WTC11 (cell line): ENCODE measurements at regions not wholly inside any gene's neighbourhood (a gene's known extent, or its start where the extent isn't known, plus 50 kb on each side); places are given as distances from the start of the nearest gene placed in this dataset.

ENCODE experiments used
- CREB1 ChIP-seq: sonication (generic); formaldehyde crosslinking; IDR thresholded peaks from 2 replicates; pipeline ENCODE4 v1.8.0; 2023; ENCODE audit warnings: mild to moderate bottlenecking, missing genetic modification reagents
- CREM ChIP-seq: sonication (generic); formaldehyde crosslinking; IDR thresholded peaks from 2 replicates; pipeline ENCODE4 v1.8.1; 2022; ENCODE audit warnings: mild to moderate bottlenecking, missing genetic modification reagents, moderate library complexity
- CTCF ChIP-seq: fragments of 200-600 bp; IDR thresholded peaks from 2 replicates; pipeline ENCODE4 v1.8.0; 2022; ENCODE audit warnings: antibody characterized with exemption
- ESRRA ChIP-seq: sonication (generic); formaldehyde crosslinking; IDR thresholded peaks from 2 replicates; pipeline ENCODE4 v1.8.1; 2022; ENCODE audit warnings: mild to moderate bottlenecking, missing genetic modification reagents, borderline replicate concordance
- GABPB1 ChIP-seq: sonication (generic); formaldehyde crosslinking; IDR thresholded peaks from 2 replicates; pipeline ENCODE4 v1.8.1; 2023; ENCODE audit warnings: mild to moderate bottlenecking, missing genetic modification reagents
- GTF2I ChIP-seq: fragments of 250-450 bp; sonication (Bioruptor Pico); conservative IDR thresholded peaks from 2 replicates; pipeline ENCODE4 v1.4.0; 2021; ENCODE audit warnings: mild to moderate bottlenecking
- JUN ChIP-seq: sonication (generic); formaldehyde crosslinking; IDR thresholded peaks from 2 replicates; pipeline ENCODE4 v1.8.0; 2023; ENCODE audit warnings: mild to moderate bottlenecking, missing genetic modification reagents
- MAX ChIP-seq: sonication (generic); formaldehyde crosslinking; IDR thresholded peaks from 2 replicates; pipeline ENCODE4 v1.8.0; 2022; ENCODE audit warnings: mild to moderate bottlenecking, missing genetic modification reagents
- ZNF317 ChIP-seq: sonication (generic); formaldehyde crosslinking; IDR thresholded peaks from 2 replicates; pipeline ENCODE4 v1.8.1; 2023; ENCODE audit warnings: low read depth, mild to moderate bottlenecking, moderate library complexity, missing genetic modification reagents, borderline replicate concordance
- TF ChIP-seq, protein P1 (sequence below): sonication (generic); formaldehyde crosslinking; IDR thresholded peaks from 2 replicates; pipeline ENCODE4 v1.8.1; 2023; ENCODE audit warnings: mild to moderate bottlenecking, missing genetic modification reagents, moderate library complexity
- TF ChIP-seq, protein P2 (sequence below): sonication (generic); formaldehyde crosslinking; IDR thresholded peaks from 2 replicates; pipeline ENCODE4 v1.8.1; 2022; ENCODE audit warnings: missing genetic modification reagents, borderline replicate concordance
- TF ChIP-seq, protein P3 (sequence below): sonication (generic); formaldehyde crosslinking; IDR thresholded peaks from 2 replicates; pipeline ENCODE4 v1.8.1; 2022; ENCODE audit warnings: mild to moderate bottlenecking, missing genetic modification reagents, moderate library complexity, borderline replicate concordance
- TF ChIP-seq, protein P4 (sequence below): sonication (generic); formaldehyde crosslinking; IDR thresholded peaks from 2 replicates; pipeline ENCODE4 v1.8.0; 2022; ENCODE audit warnings: mild to moderate bottlenecking, missing genetic modification reagents

DNA sequence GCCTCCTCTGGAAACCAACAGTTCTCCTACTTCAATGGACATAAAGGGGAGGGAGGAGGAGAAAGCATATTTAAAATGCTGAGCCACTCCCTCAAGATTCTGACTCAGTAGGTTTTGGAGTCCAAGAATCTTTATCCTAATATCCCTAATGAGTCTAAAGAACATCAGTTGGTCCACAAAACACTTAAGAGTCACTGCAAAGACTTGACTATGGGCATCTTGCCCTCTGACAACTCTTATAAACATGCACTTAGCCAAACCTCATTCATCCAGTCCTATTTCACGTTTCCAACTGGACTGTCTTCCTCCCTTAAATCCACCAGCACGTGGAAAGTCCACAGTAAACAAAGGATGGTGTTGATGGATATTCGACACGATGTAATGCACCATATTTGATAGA lies 172.5 kb downstream of the FAM114A2 start:
- no peak for TF ChIP-seq GABPB1 (CRISPR knock-in tag)
- TF ChIP-seq CTCF: no peak
- TF ChIP-seq MAX (CRISPR knock-in tag): no peak
- TF ChIP-seq JUN (CRISPR knock-in tag): no peak
- TF ChIP-seq CREM (CRISPR knock-in tag): no peak
- no peak for TF ChIP-seq CREB1 (CRISPR knock-in tag)
- TF ChIP-seq ZNF317 (CRISPR knock-in tag): no peak
- TF ChIP-seq, protein P1, sequence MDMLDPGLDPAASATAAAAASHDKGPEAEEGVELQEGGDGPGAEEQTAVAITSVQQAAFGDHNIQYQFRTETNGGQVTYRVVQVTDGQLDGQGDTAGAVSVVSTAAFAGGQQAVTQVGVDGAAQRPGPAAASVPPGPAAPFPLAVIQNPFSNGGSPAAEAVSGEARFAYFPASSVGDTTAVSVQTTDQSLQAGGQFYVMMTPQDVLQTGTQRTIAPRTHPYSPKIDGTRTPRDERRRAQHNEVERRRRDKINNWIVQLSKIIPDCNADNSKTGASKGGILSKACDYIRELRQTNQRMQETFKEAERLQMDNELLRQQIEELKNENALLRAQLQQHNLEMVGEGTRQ (CRISPR knock-in tag): no peak
- TF ChIP-seq, protein P2, sequence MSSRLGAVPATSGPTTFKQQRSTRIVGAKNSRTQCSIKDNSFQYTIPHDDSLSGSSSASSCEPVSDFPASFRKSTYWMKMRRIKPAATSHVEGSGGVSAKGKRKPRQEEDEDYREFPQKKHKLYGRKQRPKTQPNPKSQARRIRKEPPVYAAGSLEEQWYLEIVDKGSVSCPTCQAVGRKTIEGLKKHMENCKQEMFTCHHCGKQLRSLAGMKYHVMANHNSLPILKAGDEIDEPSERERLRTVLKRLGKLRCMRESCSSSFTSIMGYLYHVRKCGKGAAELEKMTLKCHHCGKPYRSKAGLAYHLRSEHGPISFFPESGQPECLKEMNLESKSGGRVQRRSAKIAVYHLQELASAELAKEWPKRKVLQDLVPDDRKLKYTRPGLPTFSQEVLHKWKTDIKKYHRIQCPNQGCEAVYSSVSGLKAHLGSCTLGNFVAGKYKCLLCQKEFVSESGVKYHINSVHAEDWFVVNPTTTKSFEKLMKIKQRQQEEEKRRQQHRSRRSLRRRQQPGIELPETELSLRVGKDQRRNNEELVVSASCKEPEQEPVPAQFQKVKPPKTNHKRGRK (CRISPR knock-in tag): no peak
- TF ChIP-seq, protein P3, sequence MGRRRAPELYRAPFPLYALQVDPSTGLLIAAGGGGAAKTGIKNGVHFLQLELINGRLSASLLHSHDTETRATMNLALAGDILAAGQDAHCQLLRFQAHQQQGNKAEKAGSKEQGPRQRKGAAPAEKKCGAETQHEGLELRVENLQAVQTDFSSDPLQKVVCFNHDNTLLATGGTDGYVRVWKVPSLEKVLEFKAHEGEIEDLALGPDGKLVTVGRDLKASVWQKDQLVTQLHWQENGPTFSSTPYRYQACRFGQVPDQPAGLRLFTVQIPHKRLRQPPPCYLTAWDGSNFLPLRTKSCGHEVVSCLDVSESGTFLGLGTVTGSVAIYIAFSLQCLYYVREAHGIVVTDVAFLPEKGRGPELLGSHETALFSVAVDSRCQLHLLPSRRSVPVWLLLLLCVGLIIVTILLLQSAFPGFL: no peak
- TF ChIP-seq, protein P4, sequence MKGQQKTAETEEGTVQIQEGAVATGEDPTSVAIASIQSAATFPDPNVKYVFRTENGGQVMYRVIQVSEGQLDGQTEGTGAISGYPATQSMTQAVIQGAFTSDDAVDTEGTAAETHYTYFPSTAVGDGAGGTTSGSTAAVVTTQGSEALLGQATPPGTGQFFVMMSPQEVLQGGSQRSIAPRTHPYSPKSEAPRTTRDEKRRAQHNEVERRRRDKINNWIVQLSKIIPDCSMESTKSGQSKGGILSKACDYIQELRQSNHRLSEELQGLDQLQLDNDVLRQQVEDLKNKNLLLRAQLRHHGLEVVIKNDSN: no peak
- TF ChIP-seq GTF2I: no peak
- TF ChIP-seq ESRRA (CRISPR knock-in tag): no peak
